ENCODE measurements at regions not wholly inside any gene's neighbourhood (a gene's known extent, or its start where the extent isn't known, plus 50 kb on each side); places are given as distances from the start of the nearest gene placed in this dataset.

GRCh38 chr1:213324859-213325258, 273.8 kb downstream of the RPS6KC1 start:
- WGBS: 97% methylated on average over 9 of the region's 9 CpGs
- peaks cover 13% of the 10 kb centered on the region for H3K4me1 ChIP-seq (ENCODE audit: insufficient read depth, low read length)
- H3K36me3 ChIP-seq (ENCODE audit: insufficient read depth, low read length): no peaks in the 10 kb centered on the region

GRCh38 chr1:213325482-213325881, 274.4 kb downstream of the RPS6KC1 start:
- Histone ChIP-seq H3K4me3 (ENCODE audit: low read length) (no peak overlapping the region), H3K9ac (ENCODE audit: low read depth, low read length) (no peak overlapping the region), H3K27ac (ENCODE audit: low read depth, low read length) (no peak overlapping the region), H3K9me3 (ENCODE audit: insufficient read depth, low read depth, low read length) (no peaks in the 10 kb centered on the region), H3K4me1 (ENCODE audit: insufficient read depth, low read length) (peaks cover 13% of the 10 kb centered on the region), H3K27me3 (ENCODE audit: insufficient read depth, low read length) (no peaks in the 10 kb centered on the region), H3K36me3 (ENCODE audit: insufficient read depth, low read length) (no peaks in the 10 kb centered on the region)
- 93% methylated on average over 9 of the region's 9 CpGs for WGBS

More at GRCh38 chr1:213324859-213325258, 273.8 kb downstream of the RPS6KC1 start:
- H3K9me3 ChIP-seq (ENCODE audit: insufficient read depth, low read depth, low read length): no peaks in the 10 kb centered on the region
- no peak overlapping the region for H3K4me3 ChIP-seq (ENCODE audit: low read length)
- no peak overlapping the region for H3K27ac ChIP-seq (ENCODE audit: low read depth, low read length)
- H3K27me3 ChIP-seq (ENCODE audit: insufficient read depth, low read length): no peaks in the 10 kb centered on the region
- no peak overlapping the region for H3K9ac ChIP-seq (ENCODE audit: low read depth, low read length)

GRCh38 chr1:213326281-213327016, 275.4 kb downstream of the RPS6KC1 start:
- H3K9ac ChIP-seq (ENCODE audit: low read depth, low read length): no peak overlapping the region
- no peaks in the 10 kb centered on the region for H3K27me3 ChIP-seq (ENCODE audit: insufficient read depth, low read length)
- H3K9me3 ChIP-seq (ENCODE audit: insufficient read depth, low read depth, low read length): no peaks in the 10 kb centered on the region
- peaks cover 13% of the 10 kb centered on the region for H3K4me1 ChIP-seq (ENCODE audit: insufficient read depth, low read length)
- no peaks in the 10 kb centered on the region for H3K36me3 ChIP-seq (ENCODE audit: insufficient read depth, low read length)
- H3K27ac ChIP-seq (ENCODE audit: low read depth, low read length): no peak overlapping the region
- WGBS: 87% methylated on average over 2 of the region's 2 CpGs
- H3K4me3 ChIP-seq (ENCODE audit: low read length): no peak overlapping the region

GRCh38 chr1:213327017-213327667, 276.1 kb downstream of the RPS6KC1 start:
- no peak overlapping the region for H3K4me3 ChIP-seq (ENCODE audit: low read length)
- H3K9ac ChIP-seq (ENCODE audit: low read depth, low read length): no peak overlapping the region
- no peaks in the 10 kb centered on the region for H3K27me3 ChIP-seq (ENCODE audit: insufficient read depth, low read length)
- no peaks in the 10 kb centered on the region for H3K9me3 ChIP-seq (ENCODE audit: insufficient read depth, low read depth, low read length)
- H3K36me3 ChIP-seq (ENCODE audit: insufficient read depth, low read length): no peaks in the 10 kb centered on the region
- WGBS: 90% methylated on average over 5 of the region's 5 CpGs
- no peak overlapping the region for H3K27ac ChIP-seq (ENCODE audit: low read depth, low read length)
- H3K4me1 ChIP-seq (ENCODE audit: insufficient read depth, low read length): peaks cover 13% of the 10 kb centered on the region

GRCh38 chr1:213329406-213330008, 278.5 kb downstream of the RPS6KC1 start:
- Histone ChIP-seq H3K4me1 (ENCODE audit: insufficient read depth, low read length) (peaks cover 13% of the 10 kb centered on the region), H3K9me3 (ENCODE audit: insufficient read depth, low read depth, low read length) (no peaks in the 10 kb centered on the region), H3K4me3 (ENCODE audit: low read length) (no peak overlapping the region), H3K36me3 (ENCODE audit: insufficient read depth, low read length) (no peaks in the 10 kb centered on the region), H3K27me3 (ENCODE audit: insufficient read depth, low read length) (no peaks in the 10 kb centered on the region), H3K27ac (ENCODE audit: low read depth, low read length) (no peak overlapping the region), H3K9ac (ENCODE audit: low read depth, low read length) (no peak overlapping the region)
- 92% methylated on average over 11 of the region's 11 CpGs for WGBS

- H3K4me1 ChIP-seq (ENCODE audit: insufficient read depth, low read length): peaks cover 11% of the 10 kb centered on the region
- H3K4me3 ChIP-seq (ENCODE audit: low read length): no peak overlapping the region
- no peaks in the 10 kb centered on the region for H3K9me3 ChIP-seq (ENCODE audit: insufficient read depth, low read depth, low read length)
- H3K9ac ChIP-seq (ENCODE audit: low read depth, low read length): no peak overlapping the region
- H3K27ac ChIP-seq (ENCODE audit: low read depth, low read length): no peak overlapping the region
- WGBS: 91% methylated on average over 3 of the region's 3 CpGs
- no peaks in the 10 kb centered on the region for H3K27me3 ChIP-seq (ENCODE audit: insufficient read depth, low read length)
- no peaks in the 10 kb centered on the region for H3K36me3 ChIP-seq (ENCODE audit: insufficient read depth, low read length)
Observed at GRCh38 chr1:213330281-213330680, 279.2 kb downstream of the RPS6KC1 start.

GRCh38 chr1:213331631-213332175, 280.7 kb downstream of the RPS6KC1 start:
- Histone ChIP-seq H3K27me3 (ENCODE audit: insufficient read depth, low read length) (no peaks in the 10 kb centered on the region), H3K36me3 (ENCODE audit: insufficient read depth, low read length) (no peaks in the 10 kb centered on the region), H3K27ac (ENCODE audit: low read depth, low read length) (no peak overlapping the region), H3K9me3 (ENCODE audit: insufficient read depth, low read depth, low read length) (no peaks in the 10 kb centered on the region), H3K4me1 (ENCODE audit: insufficient read depth, low read length) (peaks cover 6% of the 10 kb centered on the region; the same call in 1 of the 2 replicates), H3K4me3 (ENCODE audit: low read length) (no peak overlapping the region), H3K9ac (ENCODE audit: low read depth, low read length) (no peak overlapping the region)
- WGBS: 93% methylated on average over 4 of the region's 4 CpGs

GRCh38 chr1:213332491-213332890, 281.4 kb downstream of the RPS6KC1 start:
- H3K4me3 ChIP-seq (ENCODE audit: low read length): no peak overlapping the region
- no peak overlapping the region for H3K27ac ChIP-seq (ENCODE audit: low read depth, low read length)
- H3K27me3 ChIP-seq (ENCODE audit: insufficient read depth, low read length): no peaks in the 10 kb centered on the region
- H3K4me1 ChIP-seq (ENCODE audit: insufficient read depth, low read length): peaks cover under 1% of the 10 kb centered on the region; the same call in 1 of the 2 replicates
- no peaks in the 10 kb centered on the region for H3K36me3 ChIP-seq (ENCODE audit: insufficient read depth, low read length)
- no peaks in the 10 kb centered on the region for H3K9me3 ChIP-seq (ENCODE audit: insufficient read depth, low read depth, low read length)
- 84% methylated on average over 4 of the region's 4 CpGs for WGBS
- no peak overlapping the region for H3K9ac ChIP-seq (ENCODE audit: low read depth, low read length)

GRCh38 chr1:213333121-213333520, 282.1 kb downstream of the RPS6KC1 start:
- H3K4me3 ChIP-seq (ENCODE audit: low read length): no peak overlapping the region
- H3K9me3 ChIP-seq (ENCODE audit: insufficient read depth, low read depth, low read length): no peaks in the 10 kb centered on the region
- no peak overlapping the region for H3K27ac ChIP-seq (ENCODE audit: low read depth, low read length)
- no peaks in the 10 kb centered on the region for H3K36me3 ChIP-seq (ENCODE audit: insufficient read depth, low read length)
- no peaks in the 10 kb centered on the region for H3K27me3 ChIP-seq (ENCODE audit: insufficient read depth, low read length)
- whole genome bisulfite sequencing: 97% methylated on average over 4 of the region's 5 CpGs
- no peak overlapping the region for H3K9ac ChIP-seq (ENCODE audit: low read depth, low read length)
- H3K4me1 ChIP-seq (ENCODE audit: insufficient read depth, low read length): no peaks in the 10 kb centered on the region

GRCh38 chr1:213335084-213335483, 284.0 kb downstream of the RPS6KC1 start:
- H3K4me1 ChIP-seq (ENCODE audit: insufficient read depth, low read length): no peaks in the 10 kb centered on the region
- H3K9ac ChIP-seq (ENCODE audit: low read depth, low read length): no peak overlapping the region
- H3K27ac ChIP-seq (ENCODE audit: low read depth, low read length): no peak overlapping the region
- no peaks in the 10 kb centered on the region for H3K27me3 ChIP-seq (ENCODE audit: insufficient read depth, low read length)
- no peak overlapping the region for H3K4me3 ChIP-seq (ENCODE audit: low read length)
- 92% methylated on average over 3 of the region's 3 CpGs for WGBS
- no peaks in the 10 kb centered on the region for H3K36me3 ChIP-seq (ENCODE audit: insufficient read depth, low read length)
- no peaks in the 10 kb centered on the region for H3K9me3 ChIP-seq (ENCODE audit: insufficient read depth, low read depth, low read length)

- H3K27ac ChIP-seq (ENCODE audit: low read depth, low read length): no peak overlapping the region
- H3K27me3 ChIP-seq (ENCODE audit: insufficient read depth, low read length): no peaks in the 10 kb centered on the region
- no peaks in the 10 kb centered on the region for H3K4me1 ChIP-seq (ENCODE audit: insufficient read depth, low read length)
- H3K9me3 ChIP-seq (ENCODE audit: insufficient read depth, low read depth, low read length): no peaks in the 10 kb centered on the region
- WGBS: 89% methylated on average over 3 of the region's 3 CpGs
- no peaks in the 10 kb centered on the region for H3K36me3 ChIP-seq (ENCODE audit: insufficient read depth, low read length)
- H3K4me3 ChIP-seq (ENCODE audit: low read length): no peak overlapping the region
- no peak overlapping the region for H3K9ac ChIP-seq (ENCODE audit: low read depth, low read length)
Observed at GRCh38 chr1:213337025-213337678, 286.1 kb downstream of the RPS6KC1 start.

Data from HUES64 (cell line).